Ovary (tissue), 3 donors: ENCODE measurements at regions not wholly inside any gene's neighbourhood (a gene's known extent, or its start where the extent isn't known, plus 50 kb on each side); places are given as distances from the start of the nearest gene placed in this dataset.

Experiments used
- CTCF ChIP-seq, 3 donors: fragments of 450-650 bp in 2 of 3; fragments of 200-600 bp in 1 of 3; IDR thresholded peaks; one replicate each; pipeline versions ENCODE4 v1.5.1 to v1.8.0; 2016 to 2022; ENCODE audit warnings: antibody characterized with exemption in 3 of 3, mild to moderate bottlenecking in 1 of 3
- EP300 ChIP-seq: sonication (generic); formaldehyde crosslinking; IDR thresholded peaks from one replicate; pipeline ENCODE4 v1.6.1; 2017; ENCODE audit warnings: antibody characterized with exemption
- donor health status: DM: no; HTN: no; CAD: no.

GRCh38 chr10:61138708-61139591, 195.0 kb upstream of the RHOBTB1 start:
- TF ChIP-seq CTCF (IDR thresholded peaks at IDR 0.05) = no peak
- TF ChIP-seq EP300 = no peak
